ENCODE measurements at regions not wholly inside any gene's neighbourhood (a gene's known extent, or its start where the extent isn't known, plus 50 kb on each side); places are given as distances from the start of the nearest gene placed in this dataset.

GRCh38 chr20:41956338-41957074 is 338.3 kb upstream of the CHD6 start:
- TF ChIP-seq EZH2 (IDR thresholded peaks at IDR 0.05; ENCODE audit: insufficient read depth, poor library complexity, severe bottlenecking), result no peak
- no peak for TF ChIP-seq EZH2phosphoT487 (IDR thresholded peaks at IDR 0.05; ENCODE audit: insufficient read depth, low read depth)
